ENCODE measurements at regions not wholly inside any gene's neighbourhood (a gene's known extent, or its start where the extent isn't known, plus 50 kb on each side); places are given as distances from the start of the nearest gene placed in this dataset.

DNA sequence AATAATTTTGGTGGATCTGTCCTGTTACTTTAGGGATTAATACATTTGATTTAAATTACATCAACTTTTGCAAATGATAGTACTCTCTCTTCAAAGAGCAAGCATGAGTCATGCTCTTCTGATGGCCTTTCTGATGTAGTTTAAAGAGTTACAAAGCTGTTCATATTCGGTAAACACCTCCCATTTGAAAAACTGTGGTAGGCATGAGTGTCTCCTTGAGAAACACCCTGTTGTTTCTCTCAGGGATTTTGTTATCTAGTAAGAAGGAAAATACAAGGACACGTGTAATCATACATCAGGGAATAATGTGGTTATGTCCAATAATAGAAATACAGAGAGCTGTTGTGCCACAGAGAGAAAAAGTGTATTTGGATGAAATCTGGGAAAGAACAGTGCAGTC lies 53.3 kb upstream of the E2F7 start:
- no peak overlapping the region for H3K27ac ChIP-seq (ENCODE audit: insufficient read depth, low read length)
- no peak overlapping the region for H2AFZ ChIP-seq (replicated peaks; ENCODE audit: low read length, poor library complexity)
- CTCF ChIA-PET, result no interaction called here
- no peak overlapping the region for H2AK5ac ChIP-seq (ENCODE audit: low read depth, low read length)
- peaks cover 0 to 4% of the 10 kb centered on the region in 2 experiments; a peak in 1 of 4 replicates for H3K79me1 ChIP-seq (ENCODE audit: low read depth in 1 of 2, low read length in 2 of 2)
- no peaks in the 10 kb centered on the region for H3K27me3 ChIP-seq (ENCODE audit: control insufficient read depth, insufficient read depth, low read length)
- H4K91ac ChIP-seq (ENCODE audit: insufficient read depth, low read depth, low read length), result no peak overlapping the region
- 78% methylated on average over 1 of the region's 2 CpGs; no CpG with 5 or more reads in 1 of the 2 experiments for WGBS, 2 experiments (ENCODE audit: extremely low coverage in 2 of 2, insufficient read length in 1 of 2)
- ATAC-seq (ENCODE audit: low read depth), result no peak
- peaks cover 17% of the 10 kb centered on the region for H3K4me1 ChIP-seq (ENCODE audit: control insufficient read depth, insufficient read depth, low read length)
- peak overlapping the region; percentile 44; the same call in 1 of the 2 replicates for H2BK20ac ChIP-seq (ENCODE audit: low read depth, low read length)
- H3K4me2 ChIP-seq (ENCODE audit: low read depth, low read length), result peak overlapping the region; percentile 30; the same call in 1 of the 2 replicates
- no peak overlapping the region for H3K23ac ChIP-seq (ENCODE audit: low read depth, low read length)
- no peak overlapping the region for H3K14ac ChIP-seq (replicated peaks; ENCODE audit: low read depth, low read length)
- no TSS peak for BruUV-seq (replicated peaks)
- peak; percentile 53 for DNase-seq
- H3K4me3 ChIP-seq (ENCODE audit: insufficient read depth, low read depth, low read length), result no peak overlapping the region
- TF ChIP-seq FOS (IDR thresholded peaks at IDR 0.05; ENCODE audit: low read depth, low read length) (peak; percentile 21; the same call in 1 of the 2 replicates), RCOR1 (IDR thresholded peaks at IDR 0.05; ENCODE audit: insufficient replicate concordance, low read length) (no peak), RAD21 (IDR thresholded peaks at IDR 0.05; ENCODE audit: low read length) (no peak), RFX5 (IDR thresholded peaks at IDR 0.05; ENCODE audit: low read depth, low read length) (no peak), NFE2L2 (IDR thresholded peaks at IDR 0.05; ENCODE audit: low read depth, low read length) (no peak)
- H3K4ac ChIP-seq (ENCODE audit: low read depth, low read length), result no peak overlapping the region; the same call in 1 of the 2 replicates
- peak overlapping the region; percentile 26 for H2BK5ac ChIP-seq (ENCODE audit: low read depth, low read length, poor library complexity, severe bottlenecking)
- peak overlapping the region; percentile 45; the same call in 1 of the 2 replicates for H2BK120ac ChIP-seq (ENCODE audit: low read depth, low read length)
- H3K18ac ChIP-seq (ENCODE audit: low read depth, low read length), result peak overlapping the region; percentile 5; the same call in 1 of the 2 replicates
- dilution Hi-C loops (cut with HindIII; ENCODE audit: low sequenced_read_pairs, unreplicated experiment) (no loop called here), intact Hi-C loops (cut with micrococcal nuclease) (no loop called here), in situ Hi-C loops (cut with MboI; ENCODE audit: low sequenced_read_pairs) (no loop called here)
- H4K20me1 ChIP-seq (ENCODE audit: insufficient read depth, low read length), result no peaks in the 10 kb centered on the region
- H3K56ac ChIP-seq (ENCODE audit: extremely low read depth, insufficient read depth, low read length), result no peak overlapping the region
- H4K5ac ChIP-seq (ENCODE audit: low read depth, low read length), result no peak overlapping the region
- H2BK15ac ChIP-seq (ENCODE audit: low read depth, low read length), result peak overlapping the region; percentile 78; the same call in 1 of the 3 replicates
- H3K9ac ChIP-seq (ENCODE audit: low read depth, low read length), result no peak overlapping the region
- POLR2A ChIA-PET (ENCODE audit: unreplicated experiment), result no interaction called here
- peaks cover 7% of the 10 kb centered on the region for H3K9me1 ChIP-seq (ENCODE audit: insufficient read depth, low read length)
- no peaks in the 10 kb centered on the region for H3K36me3 ChIP-seq (ENCODE audit: control insufficient read depth, insufficient read depth, low read length)
- no peak overlapping the region for H4K8ac ChIP-seq (ENCODE audit: low read depth in 2 of 2, low read length in 2 of 2)
- no peak overlapping the region for H2AK9ac ChIP-seq (replicated peaks; ENCODE audit: low read depth, low read length, poor library complexity)
- H3K9me3 ChIP-seq (ENCODE audit: control insufficient read depth, insufficient read depth, low read length), result no peaks in the 10 kb centered on the region

Data from IMR-90 (cell line).